Endothelial cell of umbilical vein (primary cell): ENCODE measurements at regions not wholly inside any gene's neighbourhood (a gene's known extent, or its start where the extent isn't known, plus 50 kb on each side); places are given as distances from the start of the nearest gene placed in this dataset.

Experiments
- BruUV-seq: library from RNA; stranded (reverse); fragments of 400-500 nt; replicated peaks from 2 replicates; lab custom pipeline; 2021; lab: Mats Ljungman, UMichigan
- CTCF ChIA-PET: fragments of 300-600, 350-600 bp; sonication (Branson Sonifier 250); formaldehyde crosslinking; loops from one replicate; lab custom pipeline; 2021; ENCODE audit warnings: antibody characterized with exemption, inconsistent platforms; lab: Charles Lee
- POLR2A ChIA-PET: fragments of 300-600, 350-600 bp; sonication (Branson Sonifier 250); formaldehyde crosslinking; loops from one replicate; lab custom pipeline; 2021; ENCODE audit warnings: antibody characterized with exemption, inconsistent platforms; lab: Charles Lee
- DNase-seq: peaks from one replicate; pipeline ENCODE4 v3.0.0-alpha.2; 2011; ENCODE audit warnings: low read depth, low spot score
- FAIRE-seq: peaks from 2 replicates; lab custom pipeline; 2011; peaks lifted over from hg19 to GRCh38; lab: Jason Lieb, UNC
- H2AFZ ChIP-seq: 2 replicates; pipeline ENCODE4 v1.6.0; 2012; ENCODE audit warnings: low read depth, low read length, control low read depth, inconsistent platforms
- H3K27ac ChIP-seq: 2 replicates; pipeline ENCODE4 v1.5.1; 2011; ENCODE audit warnings: low read depth, mild to moderate bottlenecking, control low read depth, low read length, moderate library complexity; ENCODE audit not compliant: insufficient read depth
- H3K27me3 ChIP-seq, 2 experiments: 2 replicates each; pipeline versions ENCODE4 v1.6.0 to v1.6.1; 2011; ENCODE audit warnings: low read length in 2 of 2, mixed read lengths in 1 of 2; ENCODE audit not compliant: control insufficient read depth in 2 of 2, insufficient read depth in 2 of 2
- H3K36me3 ChIP-seq, 2 experiments: 2 replicates in 1 of 2; 3 replicates in 1 of 2; pipeline ENCODE4 v1.5.1; 2011; ENCODE audit warnings: low read length in 2 of 2, mild to moderate bottlenecking in 1 of 2, moderate library complexity in 1 of 2; ENCODE audit not compliant: control insufficient read depth in 2 of 2, insufficient read depth in 2 of 2; ENCODE audit errors: extremely low read depth in 1 of 2
- H3K4me1 ChIP-seq: 3 replicates; pipeline ENCODE4 v1.5.1; 2011; ENCODE audit warnings: mild to moderate bottlenecking, low read length; ENCODE audit not compliant: control insufficient read depth, insufficient read depth; ENCODE audit errors: extremely low read depth
- H3K4me2 ChIP-seq: 2 replicates; pipeline ENCODE4 v1.6.1; 2011; ENCODE audit warnings: low read length, control low read depth, mixed read lengths; ENCODE audit not compliant: insufficient read depth
- H3K4me3 ChIP-seq, 3 experiments: fragments of 200-600 bp in 1 of 3; sonication (generic), shearing (Covaris generic) in 1 of 3; replicated peaks in 1 of 3; 2 replicates each; pipeline ENCODE4 v1.5.1; 2011 to 2016; ENCODE audit warnings: control low read depth in 3 of 3, low read length in 3 of 3, mild to moderate bottlenecking in 2 of 3, inconsistent platforms in 1 of 3, low read depth in 1 of 3, moderate library complexity in 1 of 3; ENCODE audit not compliant: insufficient read depth in 1 of 3
- H3K79me2 ChIP-seq: 2 replicates; pipeline ENCODE4 v1.6.0; 2012; ENCODE audit warnings: low read length, inconsistent platforms; ENCODE audit not compliant: control insufficient read depth, insufficient read depth
- H3K9ac ChIP-seq: replicated peaks from 2 replicates; pipeline ENCODE3; 2011; ENCODE audit warnings: low read length, control low read depth; ENCODE audit not compliant: insufficient read depth; ENCODE audit errors: extremely low read depth
- H3K9me1 ChIP-seq: replicated peaks from 3 replicates; pipeline ENCODE4 v1.6.0; 2011; ENCODE audit warnings: mild to moderate bottlenecking, low read length; ENCODE audit not compliant: control insufficient read depth, insufficient read depth; ENCODE audit errors: extremely low read depth
- H3K9me3 ChIP-seq: replicated peaks from 2 replicates; pipeline ENCODE4 v1.5.1; 2012; ENCODE audit warnings: low read length, inconsistent platforms; ENCODE audit not compliant: control insufficient read depth, insufficient read depth
- H4K20me1 ChIP-seq: replicated peaks from 2 replicates; pipeline ENCODE3; 2011; ENCODE audit warnings: mild to moderate bottlenecking, low read length; ENCODE audit not compliant: control insufficient read depth, insufficient read depth; ENCODE audit errors: extremely low read depth
- EZH2 ChIP-seq: IDR thresholded peaks from 2 replicates; pipeline ENCODE4 v1.6.1; 2012; ENCODE audit warnings: borderline replicate concordance, low read depth, mild to moderate bottlenecking, moderate library complexity, low read length, inconsistent platforms; ENCODE audit not compliant: severe bottlenecking
- FOS ChIP-seq: IDR thresholded peaks from 2 replicates; pipeline ENCODE4 v1.6.1; 2011; ENCODE audit warnings: mild to moderate bottlenecking, low read length, moderate library complexity, borderline replicate concordance; ENCODE audit not compliant: insufficient read depth
- GATA2 ChIP-seq: IDR thresholded peaks from 2 replicates; pipeline ENCODE4 v1.7.0; 2011; ENCODE audit warnings: low read depth, mild to moderate bottlenecking, moderate library complexity, mixed read lengths, low read length; ENCODE audit not compliant: insufficient read length, insufficient read depth
- JUN ChIP-seq: IDR thresholded peaks from 2 replicates; pipeline ENCODE4 v1.6.1; 2011; ENCODE audit warnings: borderline replicate concordance, low read depth; ENCODE audit not compliant: insufficient read length, insufficient read depth
- MYC ChIP-seq: IDR thresholded peaks from one replicate; pipeline ENCODE4 v1.6.1; 2011; ENCODE audit warnings: mild to moderate bottlenecking, low read depth, low read length
- POLR2A ChIP-seq: IDR thresholded peaks from 2 replicates; pipeline ENCODE4 v1.6.1; 2012; ENCODE audit warnings: low read depth, mild to moderate bottlenecking, control low read depth, low read length
- POLR2AphosphoS5 ChIP-seq: IDR thresholded peaks from 2 replicates; pipeline ENCODE4 v1.6.1; 2012; ENCODE audit warnings: low read depth, mild to moderate bottlenecking, control low read depth, low read length, moderate library complexity; ENCODE audit not compliant: insufficient read depth
- dilution Hi-C: fragments of 300-500 bp; cut with MboI; formaldehyde crosslinking; loops from one replicate; pipeline ENCODE4 v1.15.0; 2019; ENCODE audit warnings: low sequenced_read_pairs; ENCODE audit not compliant: extremely low pct_ligation_motif_present
- intact Hi-C: fragments of 100-400 bp; cut with micrococcal nuclease; formaldehyde crosslinking; loops from one replicate; pipeline ENCODE4 v1.10.0; 2022
- TF ChIP-seq, protein P1 (sequence below): IDR thresholded peaks from 2 replicates; pipeline ENCODE4 v1.6.1; 2011; ENCODE audit not compliant: insufficient read depth, insufficient read length
- TF ChIP-seq, protein P2 (sequence below), 2 donors: IDR thresholded peaks; 1 replicate in 1 of 2; 2 replicates in 1 of 2; pipeline ENCODE4 v1.5.1; 2011; ENCODE audit warnings: low read length in 2 of 2, mild to moderate bottlenecking in 2 of 2, moderate library complexity in 2 of 2, control low read depth in 1 of 2, inconsistent platforms in 1 of 2, low read depth in 1 of 2; ENCODE audit not compliant: insufficient read depth in 1 of 2; ENCODE audit errors: extremely low read depth in 1 of 2

DNA sequence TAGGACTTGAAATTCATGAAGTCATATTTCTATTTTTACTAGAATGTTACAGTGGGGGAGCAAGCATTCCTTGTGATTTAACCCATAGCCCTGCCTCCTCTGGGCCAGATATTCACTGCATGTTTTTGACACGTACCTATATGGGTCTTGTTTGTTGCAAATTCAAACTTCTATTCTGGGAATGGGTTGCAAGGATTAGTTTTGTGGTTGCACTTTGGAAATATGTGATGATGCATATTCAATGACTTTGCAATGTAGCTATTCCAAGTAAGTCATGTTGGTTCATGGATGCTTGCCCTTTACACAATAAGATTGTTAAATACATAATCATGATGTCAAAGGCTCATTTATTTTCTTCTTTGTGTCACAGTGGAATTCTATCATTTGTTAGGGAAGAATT lies 440.8 kb downstream of the TDRD3 start:
- intact Hi-C loops = no loop called here
- no peak overlapping the region for H3K9ac ChIP-seq
- H3K9me1 ChIP-seq = no peaks in the 10 kb centered on the region
- no peaks in the 10 kb centered on the region for H3K36me3 ChIP-seq
- DNase-seq = no peak
- H4K20me1 ChIP-seq = no peaks in the 10 kb centered on the region
- no peaks in the 10 kb centered on the region for H3K79me2 ChIP-seq
- no peaks in the 10 kb centered on the region for H3K4me1 ChIP-seq
- POLR2A ChIA-PET = no interaction called here
- H3K9me3 ChIP-seq = no peaks in the 10 kb centered on the region
- no peaks in the 10 kb centered on the region for H3K27me3 ChIP-seq
- CTCF ChIA-PET = no interaction called here
- dilution Hi-C loops = no loop called here
- FAIRE-seq = no peak
- H2AFZ ChIP-seq = no peak overlapping the region
- no TSS peak for BruUV-seq
- TF ChIP-seq JUN = no peak
- no peak for TF ChIP-seq FOS
- TF ChIP-seq EZH2 = no peak
- TF ChIP-seq, protein P1, sequence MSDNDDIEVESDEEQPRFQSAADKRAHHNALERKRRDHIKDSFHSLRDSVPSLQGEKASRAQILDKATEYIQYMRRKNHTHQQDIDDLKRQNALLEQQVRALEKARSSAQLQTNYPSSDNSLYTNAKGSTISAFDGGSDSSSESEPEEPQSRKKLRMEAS = no peak
- TF ChIP-seq POLR2A = no peak
- TF ChIP-seq GATA2 = no peak
- TF ChIP-seq MYC = no peak
- TF ChIP-seq, protein P2, sequence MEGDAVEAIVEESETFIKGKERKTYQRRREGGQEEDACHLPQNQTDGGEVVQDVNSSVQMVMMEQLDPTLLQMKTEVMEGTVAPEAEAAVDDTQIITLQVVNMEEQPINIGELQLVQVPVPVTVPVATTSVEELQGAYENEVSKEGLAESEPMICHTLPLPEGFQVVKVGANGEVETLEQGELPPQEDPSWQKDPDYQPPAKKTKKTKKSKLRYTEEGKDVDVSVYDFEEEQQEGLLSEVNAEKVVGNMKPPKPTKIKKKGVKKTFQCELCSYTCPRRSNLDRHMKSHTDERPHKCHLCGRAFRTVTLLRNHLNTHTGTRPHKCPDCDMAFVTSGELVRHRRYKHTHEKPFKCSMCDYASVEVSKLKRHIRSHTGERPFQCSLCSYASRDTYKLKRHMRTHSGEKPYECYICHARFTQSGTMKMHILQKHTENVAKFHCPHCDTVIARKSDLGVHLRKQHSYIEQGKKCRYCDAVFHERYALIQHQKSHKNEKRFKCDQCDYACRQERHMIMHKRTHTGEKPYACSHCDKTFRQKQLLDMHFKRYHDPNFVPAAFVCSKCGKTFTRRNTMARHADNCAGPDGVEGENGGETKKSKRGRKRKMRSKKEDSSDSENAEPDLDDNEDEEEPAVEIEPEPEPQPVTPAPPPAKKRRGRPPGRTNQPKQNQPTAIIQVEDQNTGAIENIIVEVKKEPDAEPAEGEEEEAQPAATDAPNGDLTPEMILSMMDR (IDR thresholded peaks at IDR 0.05; ENCODE audit: extremely low read depth in 1 of 2, insufficient read depth in 1 of 2, low read depth in 1 of 2, low read length in 2 of 2) = no peak
- TF ChIP-seq POLR2AphosphoS5 = no peak
- no peak overlapping the region for H3K27ac ChIP-seq
- H3K4me2 ChIP-seq = no peak overlapping the region
- no peak overlapping the region for H3K4me3 ChIP-seq
